NB4 (cell line): ENCODE measurements at regions not wholly inside any gene's neighbourhood (a gene's known extent, or its start where the extent isn't known, plus 50 kb on each side); places are given as distances from the start of the nearest gene placed in this dataset.

Experiments
- DNase-seq: peaks from one replicate; pipeline ENCODE4 v3.0.0; 2010; ENCODE audit warnings: low read depth
- H3K4me3 ChIP-seq: one replicate; pipeline ENCODE4 v1.5.1; 2011; ENCODE audit warnings: mild to moderate bottlenecking, low read depth, low read length, moderate library complexity
- CTCF ChIP-seq: IDR thresholded peaks from one replicate; pipeline ENCODE4 v1.5.1; 2012; ENCODE audit warnings: low read depth, low read length
- MAX ChIP-seq: IDR thresholded peaks from 2 replicates; pipeline ENCODE4 v1.6.1; 2011; ENCODE audit warnings: low read depth, low read length
- MYC ChIP-seq: IDR thresholded peaks from 2 replicates; pipeline ENCODE4 v1.6.1; 2011; ENCODE audit warnings: low read depth, low read length
- POLR2A ChIP-seq: IDR thresholded peaks from 2 replicates; pipeline ENCODE4 v1.6.1; 2011; ENCODE audit warnings: mild to moderate bottlenecking; ENCODE audit not compliant: insufficient read length; ENCODE audit errors: extremely low read depth

- DNase-seq: peak; percentile 17
- no peak for TF ChIP-seq MYC
- TF ChIP-seq MAX: no peak
- TF ChIP-seq POLR2A: no peak
- TF ChIP-seq CTCF: no peak
These were observed 274.5 kb upstream of the LRIG3 start for GRCh38 chr12:59194794-59195193.

DNA sequence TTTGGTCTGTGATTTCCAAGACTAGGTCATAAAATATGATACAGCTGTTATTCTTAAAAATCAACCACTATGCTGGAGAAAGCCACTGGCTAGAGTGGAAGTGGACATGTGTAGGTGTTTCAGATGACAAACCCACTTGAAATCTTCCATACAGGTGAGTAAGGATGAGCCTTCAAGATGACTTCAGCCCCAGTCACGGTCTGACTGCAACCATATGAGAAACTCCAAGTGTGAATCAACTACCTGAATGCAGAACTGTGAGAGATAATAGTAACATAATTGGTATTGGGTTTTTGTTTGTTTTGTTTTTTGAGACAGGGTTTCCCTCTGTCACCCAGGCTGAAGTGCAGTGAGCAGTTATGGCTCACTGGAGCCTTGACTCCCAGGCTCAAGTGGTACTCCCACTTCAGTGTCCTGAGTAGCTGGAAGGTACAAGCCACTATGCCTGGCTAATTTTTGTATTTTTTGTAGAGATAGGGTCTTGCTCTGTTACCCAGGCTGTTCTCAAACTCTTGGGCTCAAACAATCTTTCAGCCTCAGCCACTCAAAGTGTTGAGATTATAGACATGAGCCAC is 273.3 kb upstream of the LRIG3 start:
- H3K4me3 ChIP-seq: no peak overlapping the region
- DNase-seq: no peak
- TF ChIP-seq MYC (no peak), CTCF (no peak), MAX (no peak), POLR2A (no peak)

More at GRCh38 chr12:59194794-59195193, 274.5 kb upstream of the LRIG3 start:
- no peak overlapping the region for H3K4me3 ChIP-seq

DNA sequence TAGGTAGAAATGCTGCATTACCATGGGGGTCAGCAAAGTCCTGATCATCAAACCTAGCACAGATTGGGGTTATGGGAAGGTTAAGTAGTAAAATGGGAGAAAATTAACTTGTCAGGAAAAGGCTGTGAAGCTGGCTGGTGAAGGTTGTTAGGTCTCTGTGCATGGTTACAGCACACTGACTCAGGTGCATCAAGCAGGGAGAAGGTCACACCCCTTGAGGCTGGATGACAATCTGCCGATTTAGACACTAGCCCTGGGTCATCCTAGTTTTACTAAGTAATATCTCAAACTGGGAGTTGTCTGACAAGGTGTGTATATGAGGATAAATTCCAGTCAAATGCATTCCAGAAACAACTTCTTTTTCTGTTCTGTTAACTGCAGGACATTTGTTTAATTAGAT is 271.1 kb upstream of the LRIG3 start:
- TF ChIP-seq MYC (no peak), CTCF (no peak), POLR2A (no peak), MAX (no peak)
- DNase-seq: no peak
- H3K4me3 ChIP-seq: no peak overlapping the region

DNA sequence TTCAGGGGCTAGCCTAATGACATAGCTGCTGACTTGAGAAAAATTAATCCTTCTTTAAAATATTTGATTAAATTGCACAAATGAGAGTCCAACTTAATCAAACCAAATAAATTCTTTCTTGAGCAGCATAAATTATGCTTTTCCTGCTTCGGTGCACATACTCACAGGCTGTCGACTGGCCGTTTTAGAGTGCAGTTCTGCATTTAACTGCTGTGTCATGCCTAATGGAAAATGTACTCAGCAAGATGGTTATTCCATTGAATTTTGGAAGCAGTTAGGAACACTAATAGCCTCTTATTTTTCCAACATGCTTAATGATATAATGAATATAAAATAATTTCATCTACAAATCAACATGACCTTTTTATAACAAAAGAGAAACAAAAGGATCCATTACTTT is 266.1 kb upstream of the LRIG3 start:
- no peak for TF ChIP-seq MYC
- TF ChIP-seq POLR2A: no peak
- no peak for TF ChIP-seq MAX
- no peak for TF ChIP-seq CTCF
- H3K4me3 ChIP-seq: no peak overlapping the region
- no peak for DNase-seq

GRCh38 chr12:59185295-59185694 is 265.0 kb upstream of the LRIG3 start:
- no peak overlapping the region for H3K4me3 ChIP-seq
- DNase-seq: peak; percentile 12
- TF ChIP-seq POLR2A (no peak), MAX (0 out of 2 replicates have a peak, but pooled peaks have one; percentile 6)

GRCh38 chr12:59182658-59183455 is 262.6 kb upstream of the LRIG3 start:
- H3K4me3 ChIP-seq: no peak overlapping the region
- TF ChIP-seq MYC (no peak), CTCF (no peak), MAX (no peak), POLR2A (no peak)

More at GRCh38 chr12:59182658-59183455, 262.6 kb upstream of the LRIG3 start:
- no peak for DNase-seq
